Smooth muscle cell (in vitro differentiated cells): ENCODE measurements at regions not wholly inside any gene's neighbourhood (a gene's known extent, or its start where the extent isn't known, plus 50 kb on each side); places are given as distances from the start of the nearest gene placed in this dataset.

Experiments used
- DNase-seq: peaks from one replicate; lab custom pipeline; 2025; ENCODE audit not compliant: unreplicated experiment; lab: John Stamatoyannopoulos, UW
- H2AFZ ChIP-seq: fragments of 200-600 bp; sonication (generic); 2 replicates; pipeline ENCODE4 v1.6.0; 2016; ENCODE audit warnings: antibody characterized with exemption, low read depth, mild to moderate bottlenecking
- H3F3A ChIP-seq: fragments of 200-600 bp; sonication (generic); 2 replicates; pipeline ENCODE4 v1.6.0; 2017; ENCODE audit warnings: antibody characterized with exemption, low read depth
- H3K27ac ChIP-seq: fragments of 200-600 bp; sonication (generic); 2 replicates; pipeline ENCODE4 v1.5.1; 2016; ENCODE audit warnings: low read depth, mild to moderate bottlenecking
- H3K27me3 ChIP-seq: fragments of 200-600 bp; sonication (generic); 2 replicates; pipeline ENCODE4 v1.6.1; 2016; ENCODE audit warnings: low read depth, mild to moderate bottlenecking
- H3K36me3 ChIP-seq: fragments of 200-600 bp; sonication (generic); 2 replicates; pipeline ENCODE4 v1.5.1; 2016; ENCODE audit warnings: low read depth
- H3K4me1 ChIP-seq: fragments of 200-600 bp; sonication (generic); 2 replicates; pipeline ENCODE4 v1.5.1; 2016; ENCODE audit warnings: low read depth
- H3K4me2 ChIP-seq: fragments of 200-600 bp; sonication (generic); 2 replicates; pipeline ENCODE4 v1.6.0; 2016; ENCODE audit warnings: mild to moderate bottlenecking
- H3K4me3 ChIP-seq: fragments of 200-600 bp; sonication (generic); 2 replicates; pipeline ENCODE4 v1.5.1; 2016; ENCODE audit warnings: mild to moderate bottlenecking
- H3K79me2 ChIP-seq: fragments of 200-600 bp; sonication (generic); 2 replicates; pipeline ENCODE4 v1.6.0; 2016; ENCODE audit warnings: low read depth, mild to moderate bottlenecking
- H3K9ac ChIP-seq: fragments of 200-600 bp; sonication (generic); 2 replicates; pipeline ENCODE4 v1.6.0; 2016; ENCODE audit warnings: low read depth
- H3K9me3 ChIP-seq: fragments of 200-600 bp; sonication (generic); replicated peaks from 2 replicates; pipeline ENCODE4 v1.5.1; 2016; ENCODE audit warnings: low read depth
- H4K20me1 ChIP-seq: fragments of 200-600 bp; sonication (generic); 2 replicates; pipeline ENCODE4 v1.6.0; 2016; ENCODE audit warnings: low read depth
- WGBS: methylation state at CpG from one replicate; pipeline ENCODE4 v1.1.7; 2016; ENCODE audit warnings: low lambda C conversion rate; 5-methylcytosine and 5-hydroxymethylcytosine counted together
- TF ChIP-seq, protein P1 (sequence below): fragments of 200-600 bp; sonication (generic); IDR thresholded peaks from 2 replicates; pipeline ENCODE4 v1.5.1; 2017; ENCODE audit warnings: borderline replicate concordance, mild to moderate bottlenecking, antibody characterized with exemption; ENCODE audit not compliant: insufficient read depth, poor library complexity, severe bottlenecking

DNA sequence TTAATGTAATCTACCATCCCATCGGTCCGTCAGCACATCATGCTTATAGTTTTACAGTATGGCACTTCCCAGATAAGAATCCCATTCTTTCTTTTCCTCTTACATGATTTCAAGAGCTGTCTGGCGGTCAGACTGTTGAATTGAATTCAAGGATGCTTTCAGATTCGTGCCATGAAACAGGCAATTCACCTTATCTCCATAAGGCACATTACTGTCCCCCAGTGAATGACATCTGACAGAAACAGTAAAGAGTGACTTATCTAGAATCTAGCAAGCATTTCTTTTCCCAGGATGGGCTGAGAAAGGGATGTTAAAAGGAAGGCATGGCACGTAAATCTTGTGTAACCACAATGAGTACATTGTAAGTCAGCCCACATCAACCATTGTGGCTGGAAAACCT is 61.1 kb upstream of the SEM1 start:
- Histone ChIP-seq H3K9me3 (no peaks in the 10 kb centered on the region), H3K79me2 (no peaks in the 10 kb centered on the region), H3F3A (no peaks in the 10 kb centered on the region), H2AFZ (no peak overlapping the region), H3K36me3 (no peaks in the 10 kb centered on the region), H3K4me3 (no peak overlapping the region), H3K27me3 (peaks cover 35% of the 10 kb centered on the region), H3K4me1 (no peaks in the 10 kb centered on the region), H3K4me2 (no peak overlapping the region), H4K20me1 (no peaks in the 10 kb centered on the region), H3K9ac (no peak overlapping the region), H3K27ac (no peak overlapping the region)
- 50% methylated on average over 5 of the region's 5 CpGs for WGBS
- no peak for DNase-seq
- TF ChIP-seq, protein P1, sequence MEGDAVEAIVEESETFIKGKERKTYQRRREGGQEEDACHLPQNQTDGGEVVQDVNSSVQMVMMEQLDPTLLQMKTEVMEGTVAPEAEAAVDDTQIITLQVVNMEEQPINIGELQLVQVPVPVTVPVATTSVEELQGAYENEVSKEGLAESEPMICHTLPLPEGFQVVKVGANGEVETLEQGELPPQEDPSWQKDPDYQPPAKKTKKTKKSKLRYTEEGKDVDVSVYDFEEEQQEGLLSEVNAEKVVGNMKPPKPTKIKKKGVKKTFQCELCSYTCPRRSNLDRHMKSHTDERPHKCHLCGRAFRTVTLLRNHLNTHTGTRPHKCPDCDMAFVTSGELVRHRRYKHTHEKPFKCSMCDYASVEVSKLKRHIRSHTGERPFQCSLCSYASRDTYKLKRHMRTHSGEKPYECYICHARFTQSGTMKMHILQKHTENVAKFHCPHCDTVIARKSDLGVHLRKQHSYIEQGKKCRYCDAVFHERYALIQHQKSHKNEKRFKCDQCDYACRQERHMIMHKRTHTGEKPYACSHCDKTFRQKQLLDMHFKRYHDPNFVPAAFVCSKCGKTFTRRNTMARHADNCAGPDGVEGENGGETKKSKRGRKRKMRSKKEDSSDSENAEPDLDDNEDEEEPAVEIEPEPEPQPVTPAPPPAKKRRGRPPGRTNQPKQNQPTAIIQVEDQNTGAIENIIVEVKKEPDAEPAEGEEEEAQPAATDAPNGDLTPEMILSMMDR = no peak

DNA sequence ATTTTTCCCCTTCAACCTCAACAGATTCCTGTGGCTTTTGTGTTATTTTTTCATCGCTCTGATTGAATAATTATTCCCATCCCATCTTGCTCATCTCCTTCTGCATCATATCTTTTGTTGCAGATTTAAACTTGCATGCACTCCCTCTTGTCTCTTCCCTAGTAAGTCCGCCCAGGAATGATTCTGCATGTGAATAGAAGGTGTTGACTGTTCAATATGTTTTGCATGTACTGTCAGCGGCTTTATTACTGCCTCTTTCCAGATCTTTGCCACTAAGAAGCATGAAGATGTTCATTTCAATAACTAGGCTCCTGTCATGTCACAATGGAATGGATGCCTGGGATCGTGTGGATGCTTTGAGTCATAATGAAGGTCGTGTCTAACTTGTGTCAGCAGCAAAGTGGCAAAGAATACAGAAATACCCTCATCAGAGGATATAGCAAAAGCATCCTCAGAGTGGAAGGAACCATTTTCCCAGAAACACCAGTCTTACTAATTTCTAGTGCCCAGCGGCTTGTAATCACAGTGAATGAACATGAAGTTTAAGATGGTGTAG is 62.6 kb upstream of the SEM1 start:
- H3K4me3 ChIP-seq = no peak overlapping the region
- no peaks in the 10 kb centered on the region for H4K20me1 ChIP-seq
- no peaks in the 10 kb centered on the region for H3F3A ChIP-seq
- no peaks in the 10 kb centered on the region for H3K4me1 ChIP-seq
- DNase-seq = no peak
- peaks cover 35% of the 10 kb centered on the region for H3K27me3 ChIP-seq
- no peaks in the 10 kb centered on the region for H3K36me3 ChIP-seq
- H3K9ac ChIP-seq = no peak overlapping the region
- H3K79me2 ChIP-seq = no peaks in the 10 kb centered on the region
- no peak overlapping the region for H3K4me2 ChIP-seq
- whole genome bisulfite sequencing = 79% methylated on average over 6 of the region's 6 CpGs
- H3K9me3 ChIP-seq = no peaks in the 10 kb centered on the region
- H3K27ac ChIP-seq = no peak overlapping the region
- TF ChIP-seq, protein P1 = no peak
- H2AFZ ChIP-seq = no peak overlapping the region

DNA sequence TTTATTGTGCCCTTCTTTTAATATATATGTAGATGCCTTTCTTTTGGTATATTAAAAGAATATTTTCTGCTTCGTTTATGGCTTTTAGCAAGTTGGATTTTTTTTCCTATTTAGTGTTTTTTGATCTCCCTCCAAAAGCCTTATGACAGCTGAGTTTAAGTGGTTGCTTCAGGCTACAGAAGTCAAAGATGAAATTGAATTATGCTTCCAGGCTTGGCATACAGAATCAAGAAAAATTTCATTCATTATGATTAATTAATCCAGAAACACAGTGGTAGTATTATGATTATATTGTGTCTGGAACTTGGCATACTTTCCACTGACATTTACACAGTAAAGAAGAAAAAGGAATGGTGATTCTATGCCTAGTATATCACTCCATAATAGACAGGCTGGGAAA is 63.8 kb upstream of the SEM1 start:
- TF ChIP-seq, protein P1 = no peak
- H3K36me3 ChIP-seq = no peaks in the 10 kb centered on the region
- 67% methylated on average over 1 of the region's 1 CpG for WGBS
- no peak overlapping the region for H2AFZ ChIP-seq
- no peaks in the 10 kb centered on the region for H3K79me2 ChIP-seq
- no peak overlapping the region for H3K27ac ChIP-seq
- no peak overlapping the region for H3K9ac ChIP-seq
- DNase-seq = no peak
- H4K20me1 ChIP-seq = no peaks in the 10 kb centered on the region
- H3K4me1 ChIP-seq = no peaks in the 10 kb centered on the region
- no peaks in the 10 kb centered on the region for H3K9me3 ChIP-seq
- H3F3A ChIP-seq = no peaks in the 10 kb centered on the region
- H3K4me3 ChIP-seq = no peak overlapping the region
- H3K4me2 ChIP-seq = no peak overlapping the region
- peaks cover 35% of the 10 kb centered on the region for H3K27me3 ChIP-seq

DNA sequence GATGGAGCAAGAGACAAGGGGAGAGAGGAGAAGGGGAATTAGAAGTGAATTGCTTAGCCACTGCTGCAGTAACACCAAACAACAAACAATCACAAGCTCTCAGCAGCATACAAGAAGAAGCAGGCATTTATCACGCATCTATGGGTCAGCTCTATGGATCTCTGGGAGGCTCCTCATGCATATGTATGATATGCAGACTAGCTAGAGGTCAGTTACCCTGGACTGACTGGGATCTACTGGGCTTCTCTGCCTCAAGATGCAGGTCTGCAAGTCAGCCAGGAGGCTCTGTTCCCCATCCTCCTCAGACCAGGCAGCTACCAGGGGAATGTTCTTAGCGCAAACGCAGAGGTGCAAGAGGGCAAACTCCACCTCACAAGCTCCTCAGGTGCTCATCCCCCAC is 64.7 kb upstream of the SEM1 start:
- H3K27ac ChIP-seq = no peak overlapping the region
- no peak for DNase-seq
- 96% methylated on average over 3 of the region's 3 CpGs for WGBS
- no peaks in the 10 kb centered on the region for H3F3A ChIP-seq
- H3K36me3 ChIP-seq = no peaks in the 10 kb centered on the region
- no peaks in the 10 kb centered on the region for H4K20me1 ChIP-seq
- no peaks in the 10 kb centered on the region for H3K4me1 ChIP-seq
- no peaks in the 10 kb centered on the region for H3K9me3 ChIP-seq
- H3K79me2 ChIP-seq = no peaks in the 10 kb centered on the region
- H3K27me3 ChIP-seq = peaks cover 35% of the 10 kb centered on the region
- no peak overlapping the region for H2AFZ ChIP-seq
- H3K4me2 ChIP-seq = no peak overlapping the region
- H3K9ac ChIP-seq = no peak overlapping the region
- H3K4me3 ChIP-seq = no peak overlapping the region
- TF ChIP-seq, protein P1 = no peak
